CD4-positive, alpha-beta T cell treated with Interferon alpha-2 for 1 hour (primary cell): ENCODE measurements at regions not wholly inside any gene's neighbourhood (a gene's known extent, or its start where the extent isn't known, plus 50 kb on each side); places are given as distances from the start of the nearest gene placed in this dataset.

Experiments used
- DNase-seq, 2 donors: peaks; one replicate each; pipeline ENCODE4 v3.0.0-alpha.2; 2020 to 2022

- no peak for DNase-seq
Measured at GRCh38 chr1:193342811-193343210, 156.4 kb upstream of the B3GALT2 start.

DNA sequence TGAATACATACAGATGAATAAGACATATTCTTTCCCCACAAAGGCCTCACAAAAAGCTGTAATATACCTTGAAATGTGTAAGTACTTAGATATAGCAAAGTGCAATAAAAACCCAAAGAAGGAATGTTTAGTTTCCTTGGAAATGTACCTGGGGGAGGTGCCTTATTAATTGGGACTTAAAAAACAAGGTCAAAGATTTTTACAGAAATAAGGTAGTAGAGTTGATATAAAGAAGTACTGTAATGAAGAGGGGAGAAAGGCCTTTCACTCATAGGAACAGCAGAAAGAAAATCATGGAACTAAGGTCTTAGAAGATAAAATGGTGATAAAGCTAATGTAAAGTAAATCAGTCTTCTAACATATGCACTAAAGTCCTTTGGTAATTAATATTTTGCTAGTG lies 153.9 kb upstream of the B3GALT2 start:
- no peak for DNase-seq

GRCh38 chr1:193339401-193339800 lies 153.0 kb upstream of the B3GALT2 start:
- no peak for DNase-seq

DNA sequence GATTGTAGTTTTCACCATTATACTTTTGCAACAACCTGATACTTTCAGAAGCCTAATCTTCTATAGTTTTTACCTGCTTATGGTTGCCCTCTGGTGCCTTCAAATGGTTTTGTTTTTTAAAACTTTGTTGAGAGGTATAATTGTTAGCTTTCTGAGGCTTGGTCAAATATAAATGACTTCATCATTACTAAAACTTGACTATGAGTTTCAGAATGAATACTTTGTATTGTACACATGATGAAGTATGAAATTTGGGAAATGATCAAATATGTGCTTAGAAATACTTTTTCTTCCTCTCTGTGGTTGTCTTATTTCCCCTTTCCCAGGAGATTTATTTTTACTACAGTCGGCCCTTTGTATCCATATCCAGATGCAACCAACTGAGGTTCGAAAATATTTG lies 151.8 kb upstream of the B3GALT2 start:
- no peak for DNase-seq

DNA sequence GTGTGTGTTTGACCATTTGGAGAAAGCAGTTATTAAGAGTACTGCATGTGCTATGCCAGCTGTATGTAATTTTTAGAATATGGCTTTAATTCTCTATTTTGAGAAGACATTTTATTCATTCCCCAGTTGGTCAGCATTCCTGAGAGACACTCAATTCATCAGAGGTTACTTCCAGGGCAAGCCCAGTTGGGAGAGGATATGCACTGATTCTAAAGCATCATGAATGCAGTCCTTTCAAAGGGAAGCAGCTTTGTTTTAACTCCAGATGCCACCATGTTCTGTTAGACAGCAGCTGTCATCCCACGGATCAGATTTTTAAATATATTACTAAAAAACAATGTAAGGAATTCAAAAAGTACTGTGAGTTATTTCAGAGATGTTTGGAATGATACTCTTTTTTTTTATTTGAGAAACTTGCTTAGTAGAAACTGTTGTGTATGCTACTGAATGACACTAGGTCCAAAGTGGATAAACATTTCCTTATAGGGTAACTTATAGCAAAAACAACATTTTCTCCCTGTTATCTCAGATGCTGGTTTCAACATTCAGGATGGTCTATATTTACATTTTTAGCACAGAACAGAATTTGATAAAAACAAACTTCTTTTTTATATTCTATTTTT lies 149.5 kb upstream of the B3GALT2 start:
- DNase-seq = no peak

GRCh38 chr1:193333166-193333565 lies 146.8 kb upstream of the B3GALT2 start:
- no peak for DNase-seq

DNA sequence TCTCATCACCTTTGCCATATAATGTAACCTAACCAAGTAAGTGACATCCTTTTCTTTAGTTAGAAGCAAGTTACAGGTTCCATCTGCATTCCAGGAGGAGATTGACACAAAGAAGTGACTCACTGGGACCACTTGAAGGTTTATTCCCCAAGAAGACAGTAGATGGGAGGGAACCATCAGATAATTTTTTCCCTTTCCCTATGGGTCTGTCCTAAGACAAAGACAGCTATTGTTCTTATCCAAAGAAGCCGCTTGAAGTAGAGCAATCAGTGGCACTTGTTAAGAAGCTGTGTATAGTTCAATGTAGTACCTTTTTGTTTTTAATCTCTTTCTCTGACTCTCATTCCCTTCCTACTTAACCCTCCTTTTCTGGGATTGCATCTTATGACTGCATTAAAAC lies 139.9 kb upstream of the B3GALT2 start:
- DNase-seq = no peak

GRCh38 chr1:193325771-193326170 lies 139.4 kb upstream of the B3GALT2 start:
- no peak for DNase-seq

- DNase-seq = no peak
Measured at GRCh38 chr1:193325042-193325441, 138.6 kb upstream of the B3GALT2 start.

GRCh38 chr1:193322211-193322610 lies 135.8 kb upstream of the B3GALT2 start:
- no peak for DNase-seq

GRCh38 chr1:193321242-193321840 lies 134.9 kb upstream of the B3GALT2 start:
- no peak for DNase-seq

- no peak for DNase-seq
Measured at GRCh38 chr1:193320270-193320669, 133.9 kb upstream of the B3GALT2 start.

- no peak for DNase-seq
Measured at GRCh38 chr1:193318347-193318746, 131.9 kb upstream of the B3GALT2 start.

DNA sequence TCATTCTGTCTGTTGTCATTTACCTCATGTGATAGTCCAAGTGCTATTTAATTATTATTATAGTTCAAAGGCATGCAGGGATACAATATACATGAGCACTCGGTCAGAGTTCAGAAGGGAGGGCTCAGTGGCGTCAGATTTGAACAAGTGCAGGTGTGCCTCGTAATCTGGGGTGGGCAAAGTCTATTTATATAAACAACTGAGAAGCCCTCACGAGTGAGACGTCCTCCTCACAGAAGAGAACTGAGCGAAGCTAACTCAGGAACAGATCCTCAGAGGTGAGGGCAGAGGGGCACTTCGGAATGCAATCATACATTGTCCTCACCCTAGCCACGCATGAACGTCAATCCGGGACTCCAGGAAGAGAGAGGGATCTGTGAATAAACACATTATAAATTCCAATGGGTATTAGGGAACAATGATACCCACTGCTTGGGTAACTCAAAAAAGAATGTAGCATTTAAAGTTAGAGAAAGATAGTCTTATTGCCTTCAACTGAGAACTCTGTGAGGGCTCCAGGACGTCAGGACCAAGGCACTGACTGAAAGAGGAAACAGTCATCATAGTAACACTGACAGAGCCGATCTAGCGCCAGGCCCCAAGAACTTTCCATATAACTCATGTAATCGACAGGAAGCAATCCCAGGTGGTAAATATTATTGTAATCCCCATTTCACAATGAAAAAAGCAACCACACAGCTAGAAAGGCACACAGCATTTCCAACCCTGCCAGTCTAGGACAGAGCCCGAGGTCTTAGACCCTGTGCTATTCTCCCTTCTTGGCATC lies 127.1 kb upstream of the B3GALT2 start:
- DNase-seq = no peak

DNA sequence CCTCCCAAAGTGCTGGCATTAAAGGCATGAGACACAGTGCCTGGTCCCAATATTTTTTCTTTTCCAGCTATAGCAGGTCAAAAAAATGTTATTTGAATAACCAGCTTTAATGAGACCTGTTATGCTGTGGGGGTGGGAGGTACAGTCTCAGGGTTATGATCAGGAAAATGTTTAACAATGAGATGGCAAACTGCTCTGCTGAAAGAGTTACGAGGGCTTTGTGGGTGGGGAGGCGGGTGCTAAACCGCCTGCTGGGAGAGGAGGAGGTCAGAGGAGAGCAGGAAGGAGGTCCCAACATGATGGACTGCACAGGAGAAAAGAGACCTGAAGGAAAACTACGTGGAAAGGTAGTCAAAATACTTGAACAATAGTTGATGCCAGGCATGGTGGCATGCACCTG lies 126.0 kb upstream of the B3GALT2 start:
- no peak for DNase-seq

DNA sequence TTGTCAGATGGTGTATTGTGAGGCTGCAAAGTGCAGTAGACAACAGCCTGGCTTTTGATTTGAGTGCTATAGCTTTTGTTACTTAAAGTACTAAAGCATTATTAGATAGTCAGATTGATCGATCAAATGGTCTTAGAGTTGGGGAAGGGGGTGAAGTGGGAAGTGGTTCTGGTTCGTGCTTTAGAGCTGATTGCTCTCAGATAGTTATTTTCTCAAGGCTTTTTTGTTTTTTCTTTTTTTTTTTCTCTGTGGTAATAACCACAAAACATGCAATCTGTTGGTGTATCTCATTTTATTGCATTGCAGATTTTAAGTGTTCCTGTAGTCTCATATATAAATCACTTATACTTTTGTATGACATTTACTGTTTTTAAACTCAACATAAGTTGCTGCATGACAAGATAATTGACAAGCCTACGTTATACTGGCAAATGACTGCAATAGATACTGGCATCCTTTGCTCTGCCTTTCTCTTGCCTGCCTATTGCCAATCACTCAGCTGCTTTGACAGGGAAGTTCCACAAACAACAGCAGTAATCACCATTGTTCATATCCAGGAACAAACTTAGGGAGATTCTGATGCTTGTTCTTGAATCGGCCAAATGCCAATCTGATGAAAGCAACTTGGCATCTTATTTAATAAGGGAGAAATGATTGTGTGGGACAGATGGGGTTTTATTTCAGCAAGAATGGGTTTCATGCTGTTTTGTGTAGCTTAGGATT lies 125.0 kb upstream of the B3GALT2 start:
- no peak for DNase-seq

DNA sequence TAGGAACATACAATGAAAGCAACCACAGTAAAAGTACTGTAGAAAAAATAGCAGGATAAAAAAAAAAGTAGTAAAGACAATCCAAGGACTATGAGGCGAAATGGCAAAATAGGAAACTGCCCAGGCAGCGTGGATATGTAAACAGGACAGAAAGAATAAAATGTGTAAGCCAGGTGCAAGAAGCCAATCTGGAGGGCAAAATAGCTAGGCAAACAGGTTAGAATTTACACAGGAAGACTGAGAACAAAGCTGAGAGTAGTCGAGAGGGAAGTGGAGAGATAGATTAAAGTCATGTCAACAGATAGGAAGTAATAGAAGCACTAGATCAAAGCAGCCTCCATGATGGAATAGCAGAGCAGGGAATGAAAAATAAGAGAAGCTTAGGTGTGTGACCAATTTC lies 124.2 kb upstream of the B3GALT2 start:
- DNase-seq = no peak

GRCh38 chr1:193309936-193310475 lies 123.6 kb upstream of the B3GALT2 start:
- DNase-seq = no peak

DNA sequence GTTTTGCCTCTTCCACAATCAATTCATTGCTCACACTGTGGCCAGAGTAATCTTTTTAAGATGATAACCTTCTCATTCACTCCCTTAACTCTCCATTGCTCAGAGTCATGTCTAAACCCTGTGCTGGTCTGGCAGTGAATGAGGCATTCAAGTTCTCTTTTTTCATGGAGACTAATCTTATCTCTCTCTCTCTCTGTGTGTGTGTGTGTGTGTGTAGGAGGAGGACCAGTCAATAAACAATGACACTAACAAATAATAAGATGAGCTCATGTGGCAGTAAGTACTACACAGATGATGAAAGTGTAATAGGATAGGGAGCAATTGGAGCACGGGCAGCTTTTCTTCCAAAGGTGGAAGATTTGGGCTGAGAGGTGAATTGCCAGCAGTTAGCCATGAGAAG lies 122.0 kb upstream of the B3GALT2 start:
- no peak for DNase-seq

DNA sequence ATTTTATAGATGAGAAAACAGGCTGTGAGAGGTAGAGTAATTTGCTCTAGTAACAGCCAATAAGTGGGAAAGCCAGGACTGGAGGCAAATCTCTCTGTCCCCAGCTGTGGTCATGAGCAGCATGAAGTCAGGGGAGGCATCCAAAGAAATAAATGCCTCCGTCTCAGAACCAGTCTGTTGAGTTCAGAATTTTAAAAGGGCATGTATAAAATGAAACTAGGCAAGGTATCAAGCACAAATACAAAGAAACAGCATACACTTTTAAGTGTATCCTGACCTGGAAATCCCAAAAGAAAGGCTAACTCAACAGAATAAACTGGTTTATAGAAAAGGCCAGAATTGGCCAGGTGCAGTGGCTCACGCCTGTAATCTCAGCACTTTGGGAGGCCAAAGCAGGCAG lies 120.0 kb upstream of the B3GALT2 start:
- no peak for DNase-seq
